GM13976 (cell line): ENCODE measurements at regions not wholly inside any gene's neighbourhood (a gene's known extent, or its start where the extent isn't known, plus 50 kb on each side); places are given as distances from the start of the nearest gene placed in this dataset.

Experiments used
- DNase-seq: peaks from one replicate; pipeline ENCODE4 v3.0.0; 2012; ENCODE audit warnings: low spot score
- CTCF ChIP-seq: IDR thresholded peaks from 2 replicates; pipeline ENCODE4 v1.5.1; 2012; ENCODE audit warnings: borderline replicate concordance, mild to moderate bottlenecking; ENCODE audit not compliant: insufficient read depth; ENCODE audit errors: extremely low read depth, missing control alignments, control extremely low read depth
- in situ Hi-C: fragments of 300-500 bp; cut with MboI; formaldehyde crosslinking; loops from one replicate; pipeline ENCODE4 v1.12.0; 2022; ENCODE audit warnings: low sequenced_read_pairs, mixed read lengths, inconsistent platforms; ENCODE audit not compliant: unreplicated experiment

GRCh38 chr21:24131056-24131455 is 1476.2 kb downstream of the MRPL39 start:
- DNase-seq, result no peak
- TF ChIP-seq CTCF, result no peak
- in situ Hi-C loops, result no loop called here

DNA sequence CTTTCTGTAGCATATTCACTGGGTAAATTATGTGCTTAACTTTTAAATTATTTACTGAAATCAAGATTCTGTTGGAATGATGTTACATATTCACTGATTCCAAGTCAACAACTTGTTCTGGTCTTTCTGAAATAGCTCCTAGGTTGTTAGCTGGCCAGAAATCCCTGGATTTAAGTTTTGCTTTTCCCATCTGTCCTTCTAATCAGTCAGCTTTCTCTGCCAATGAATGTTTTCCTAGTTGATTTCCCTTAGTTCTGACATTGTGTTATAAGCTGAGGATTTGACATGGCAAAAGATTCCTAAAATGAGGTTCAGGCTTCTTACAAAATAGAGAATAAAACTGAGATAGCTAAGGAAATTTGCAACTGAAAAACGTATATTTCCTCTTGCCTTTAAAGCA is 1479.6 kb downstream of the MRPL39 start:
- in situ Hi-C loops, result no loop called here
- TF ChIP-seq CTCF, result no peak
- no peak for DNase-seq

- TF ChIP-seq CTCF, result no peak
- DNase-seq, result no peak
- in situ Hi-C loops, result no loop called here
Observed at GRCh38 chr21:24123785-24124184, 1483.5 kb downstream of the MRPL39 start.

DNA sequence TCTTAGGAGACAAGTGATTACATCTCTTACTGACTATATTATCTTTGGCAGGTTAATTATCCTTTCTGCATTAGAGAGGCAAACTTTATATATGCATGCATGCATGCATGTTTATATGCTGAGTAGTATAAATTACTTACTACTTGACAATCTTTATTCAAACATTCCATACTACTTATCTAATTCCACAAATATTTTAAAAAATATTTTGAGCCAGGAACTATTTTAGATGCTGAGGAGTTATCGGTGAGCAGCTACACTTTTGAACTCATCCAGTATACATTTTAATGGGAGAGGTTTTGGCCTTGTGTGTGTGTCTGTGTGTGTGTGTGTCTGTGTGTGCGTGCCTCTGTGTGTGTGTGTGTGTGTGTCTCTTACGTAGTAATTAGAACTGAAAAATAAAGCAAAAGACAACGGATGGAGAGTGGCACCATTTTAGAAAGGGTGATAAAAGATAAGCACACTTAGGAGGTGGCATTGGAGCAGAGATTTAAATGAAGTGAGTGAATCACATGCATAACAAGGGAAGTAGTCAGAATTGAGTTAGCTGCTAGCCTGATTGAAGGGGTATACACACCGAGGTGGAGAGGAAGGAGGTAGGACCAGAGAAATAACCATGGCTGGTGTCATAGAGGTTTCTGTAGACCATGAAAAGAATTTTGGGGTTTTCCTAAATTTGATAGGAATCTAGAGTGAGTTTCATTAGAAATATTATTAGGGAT is 1488.4 kb downstream of the MRPL39 start:
- TF ChIP-seq CTCF, result no peak
- in situ Hi-C loops, result no loop called here
- no peak for DNase-seq

DNA sequence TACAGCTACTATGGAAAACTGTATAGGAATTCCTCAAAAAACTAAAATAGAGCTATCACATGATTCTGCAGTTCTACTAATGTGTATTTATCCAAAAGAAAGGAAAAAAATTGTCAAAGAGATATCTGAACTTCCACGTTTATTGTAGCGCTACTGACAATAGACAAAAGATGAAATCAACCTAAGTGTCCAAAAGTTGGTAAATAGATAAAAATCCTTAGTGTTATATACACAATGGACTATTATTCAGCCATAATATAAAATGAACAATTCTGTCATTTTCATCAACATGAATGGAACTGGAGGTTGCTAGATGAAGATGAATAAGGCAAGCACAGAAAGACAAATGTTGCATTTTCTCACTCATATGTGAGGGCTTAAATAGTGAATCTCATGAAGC is 1492.1 kb downstream of the MRPL39 start:
- no peak for TF ChIP-seq CTCF
- DNase-seq, result no peak
- in situ Hi-C loops, result no loop called here

GRCh38 chr21:24112020-24112419 is 1495.3 kb downstream of the MRPL39 start:
- in situ Hi-C loops, result no loop called here
- TF ChIP-seq CTCF, result no peak
- DNase-seq, result no peak
